ENCODE measurements at regions not wholly inside any gene's neighbourhood (a gene's known extent, or its start where the extent isn't known, plus 50 kb on each side); places are given as distances from the start of the nearest gene placed in this dataset.

DNA sequence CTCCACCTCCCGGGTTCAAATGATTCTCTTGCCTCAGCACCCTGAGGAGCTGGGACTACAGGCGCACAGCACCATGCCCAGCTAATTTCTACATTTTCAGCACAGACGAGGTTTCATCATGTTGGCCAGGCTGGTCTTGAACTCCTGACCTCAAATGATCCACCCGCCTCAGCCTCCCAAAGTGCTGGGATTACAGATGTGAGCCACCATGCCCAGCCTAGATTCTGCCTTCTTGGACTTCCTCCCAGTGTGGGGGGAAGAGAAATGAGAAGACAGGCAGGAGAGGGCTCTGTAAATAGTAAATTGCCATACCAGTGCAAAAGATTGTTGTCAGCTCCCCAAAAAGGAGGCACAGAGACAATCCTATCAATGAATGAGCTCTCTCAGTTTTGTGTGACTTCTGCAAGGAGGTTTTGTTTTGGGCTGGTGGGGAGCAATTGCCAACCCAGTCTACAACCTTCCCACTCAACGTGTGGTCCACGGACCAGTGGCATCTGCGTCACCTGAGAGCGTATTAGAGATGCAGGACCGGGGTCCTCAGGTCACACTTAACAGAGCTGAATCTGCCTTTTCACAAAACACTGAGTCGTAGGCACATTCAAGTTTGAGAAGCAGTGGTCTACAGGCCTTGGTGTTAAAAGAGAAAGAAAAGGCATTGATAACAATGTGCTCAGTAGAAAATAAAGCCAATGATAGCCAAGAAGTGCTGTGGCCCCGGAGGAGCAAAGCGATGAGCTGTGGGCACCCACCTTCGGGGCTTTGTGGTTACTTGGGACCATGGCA, 78.1 kb downstream of the MYCN start:
- Histone ChIP-seq H3K23ac (ENCODE audit: insufficient read length, low read depth, low read length) (no peak overlapping the region), H3K4me2 (ENCODE audit: insufficient read depth, insufficient read length, low read length) (no peak overlapping the region), H2BK12ac (ENCODE audit: insufficient read length, low read depth, low read length) (no peak overlapping the region), H3K79me1 (ENCODE audit: insufficient read depth, low read depth, low read length, poor library complexity, severe bottlenecking) (no peaks in the 10 kb centered on the region), H2BK5ac (ENCODE audit: insufficient read length, low read length) (no peak overlapping the region), H4K5ac (ENCODE audit: insufficient read length, low read depth, low read length) (no peak overlapping the region), H3K79me2 (ENCODE audit: insufficient read depth, low read length) (no peaks in the 10 kb centered on the region), H3T11ph (ENCODE audit: low read length) (no peak overlapping the region), H2BK15ac (ENCODE audit: low read depth, low read length) (no peak overlapping the region), H2AK5ac (ENCODE audit: insufficient read length, low read length) (no peak overlapping the region), H3K27ac (ENCODE audit: insufficient read length, low read depth, low read length) (no peak overlapping the region), H2AFZ (ENCODE audit: low read length) (no peak overlapping the region), H2BK120ac (ENCODE audit: low read depth, low read length, poor library complexity, severe bottlenecking) (no peak overlapping the region), H3K9ac (ENCODE audit: extremely low read depth, insufficient read length, low read length) (no peak overlapping the region), H2BK20ac (ENCODE audit: low read depth, low read length, poor library complexity, severe bottlenecking) (no peak overlapping the region), H4K20me1 (ENCODE audit: control insufficient read depth, insufficient read depth, insufficient read length) (no peaks in the 10 kb centered on the region), H3K23me2 (ENCODE audit: insufficient read length, low read depth, low read length, poor library complexity, severe bottlenecking) (no peaks in the 10 kb centered on the region), H3K14ac (ENCODE audit: insufficient read depth, low read length) (no peak overlapping the region), H4K91ac (ENCODE audit: insufficient read length, low read depth, low read length) (no peak overlapping the region), H3K56ac (ENCODE audit: insufficient read length, low read depth, low read length) (no peak overlapping the region), H4K8ac (replicated peaks; ENCODE audit: insufficient read length, low read depth, low read length) (no peak overlapping the region), H3K9me3 (ENCODE audit: control insufficient read depth, low read depth, low read length) (no peaks in the 10 kb centered on the region), H3K27me3 (ENCODE audit: insufficient read depth, low read length) (no peaks in the 10 kb centered on the region), H3K4me1 (ENCODE audit: insufficient read depth, low read length) (peaks cover 8% of the 10 kb centered on the region), H3K18ac (ENCODE audit: insufficient read length, low read depth, low read length) (no peak overlapping the region), H3K4ac (ENCODE audit: low read depth, low read length) (no peak overlapping the region)
- WGBS (ENCODE audit: extremely low coverage, insufficient read length, low lambda C conversion rate) = no CpG with 5 or more reads among the region's 13 CpGs
- no peaks in the 10 kb centered on the region for H3K36me3 Mint-ChIP-seq (ENCODE audit: insufficient read depth in 1 of 3, low read depth in 3 of 3)
- H3K4me1 Mint-ChIP-seq = peaks cover 46 to 58% of the 10 kb centered on the region in 2 experiments
- no peak overlapping the region for H3K4me3 Mint-ChIP-seq
- peaks cover 0 to under 1% of the 10 kb centered on the region in 2 experiments; a peak in 2 of 5 replicates for H3K9me3 Mint-ChIP-seq
- peaks cover 7% of the 10 kb centered on the region for H3K27me3 Mint-ChIP-seq (ENCODE audit: low read depth)
- TF ChIP-seq, protein P1, sequence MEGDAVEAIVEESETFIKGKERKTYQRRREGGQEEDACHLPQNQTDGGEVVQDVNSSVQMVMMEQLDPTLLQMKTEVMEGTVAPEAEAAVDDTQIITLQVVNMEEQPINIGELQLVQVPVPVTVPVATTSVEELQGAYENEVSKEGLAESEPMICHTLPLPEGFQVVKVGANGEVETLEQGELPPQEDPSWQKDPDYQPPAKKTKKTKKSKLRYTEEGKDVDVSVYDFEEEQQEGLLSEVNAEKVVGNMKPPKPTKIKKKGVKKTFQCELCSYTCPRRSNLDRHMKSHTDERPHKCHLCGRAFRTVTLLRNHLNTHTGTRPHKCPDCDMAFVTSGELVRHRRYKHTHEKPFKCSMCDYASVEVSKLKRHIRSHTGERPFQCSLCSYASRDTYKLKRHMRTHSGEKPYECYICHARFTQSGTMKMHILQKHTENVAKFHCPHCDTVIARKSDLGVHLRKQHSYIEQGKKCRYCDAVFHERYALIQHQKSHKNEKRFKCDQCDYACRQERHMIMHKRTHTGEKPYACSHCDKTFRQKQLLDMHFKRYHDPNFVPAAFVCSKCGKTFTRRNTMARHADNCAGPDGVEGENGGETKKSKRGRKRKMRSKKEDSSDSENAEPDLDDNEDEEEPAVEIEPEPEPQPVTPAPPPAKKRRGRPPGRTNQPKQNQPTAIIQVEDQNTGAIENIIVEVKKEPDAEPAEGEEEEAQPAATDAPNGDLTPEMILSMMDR (conservative IDR thresholded peaks at IDR 0.05) = no peak
- no peak overlapping the region for H3K27ac Mint-ChIP-seq
- no peak for DNase-seq

Data from H9 (cell line).